Tibial artery (tissue), 4 donors: ENCODE measurements at regions not wholly inside any gene's neighbourhood (a gene's known extent, or its start where the extent isn't known, plus 50 kb on each side); places are given as distances from the start of the nearest gene placed in this dataset.

ENCODE experiments used
- DNase-seq, 2 donors: peaks; one replicate each; pipeline ENCODE4 v3.0.0-alpha.2; 2019
- H3K27ac ChIP-seq, 2 donors: fragments of 200-600 bp; sonication (generic) in 1 of 2; 1 replicate in 1 of 2; 2 replicates in 1 of 2; pipeline ENCODE4 v1.5.1; 2018 to 2019; ENCODE audit warnings: mild to moderate bottlenecking in 1 of 2
- H3K27me3 ChIP-seq, 2 donors: fragments of 200-600 bp; sonication (generic) in 1 of 2; one replicate each; pipeline versions ENCODE4 v1.5.1 to v1.6.0; 2016 to 2019
- H3K36me3 ChIP-seq, 3 donors: fragments of 200-600 bp; sonication (generic) in 2 of 3; one replicate each; pipeline ENCODE4 v1.5.1; 2016 to 2019; ENCODE audit warnings: mild to moderate bottlenecking in 2 of 3
- H3K4me1 ChIP-seq, 4 donors: fragments of 200-600 bp; sonication (generic) in 2 of 4; 1 replicate in 3 of 4; 2 replicates in 1 of 4; pipeline ENCODE4 v1.5.1; 2016 to 2019
- H3K4me3 ChIP-seq, 2 donors: fragments of 200-600 bp; sonication (generic) in 1 of 2; 1 replicate in 1 of 2; 2 replicates in 1 of 2; pipeline ENCODE4 v1.5.1; 2018 to 2019; ENCODE audit warnings: mild to moderate bottlenecking in 2 of 2
- H3K9me3 ChIP-seq, 3 donors: fragments of 200-600 bp; sonication (generic) in 1 of 3; one replicate each; pipeline ENCODE4 v1.5.1; 2016 to 2019
- intact Hi-C: fragments of 100-400 bp; cut with DNase I; formaldehyde crosslinking; loops from one replicate; pipeline ENCODE4 v1.15.0; 2023; ENCODE audit warnings: low total_unique reads
- TF ChIP-seq, protein P1 (sequence below), 2 experiments: fragments of 200-600 bp in 1 of 2; fragments of 450-650 bp in 1 of 2; IDR thresholded peaks; one replicate each; pipeline ENCODE4 v1.5.1; 2017 to 2019; ENCODE audit warnings: antibody characterized with exemption in 2 of 2, mild to moderate bottlenecking in 1 of 2, moderate library complexity in 1 of 2

DNA sequence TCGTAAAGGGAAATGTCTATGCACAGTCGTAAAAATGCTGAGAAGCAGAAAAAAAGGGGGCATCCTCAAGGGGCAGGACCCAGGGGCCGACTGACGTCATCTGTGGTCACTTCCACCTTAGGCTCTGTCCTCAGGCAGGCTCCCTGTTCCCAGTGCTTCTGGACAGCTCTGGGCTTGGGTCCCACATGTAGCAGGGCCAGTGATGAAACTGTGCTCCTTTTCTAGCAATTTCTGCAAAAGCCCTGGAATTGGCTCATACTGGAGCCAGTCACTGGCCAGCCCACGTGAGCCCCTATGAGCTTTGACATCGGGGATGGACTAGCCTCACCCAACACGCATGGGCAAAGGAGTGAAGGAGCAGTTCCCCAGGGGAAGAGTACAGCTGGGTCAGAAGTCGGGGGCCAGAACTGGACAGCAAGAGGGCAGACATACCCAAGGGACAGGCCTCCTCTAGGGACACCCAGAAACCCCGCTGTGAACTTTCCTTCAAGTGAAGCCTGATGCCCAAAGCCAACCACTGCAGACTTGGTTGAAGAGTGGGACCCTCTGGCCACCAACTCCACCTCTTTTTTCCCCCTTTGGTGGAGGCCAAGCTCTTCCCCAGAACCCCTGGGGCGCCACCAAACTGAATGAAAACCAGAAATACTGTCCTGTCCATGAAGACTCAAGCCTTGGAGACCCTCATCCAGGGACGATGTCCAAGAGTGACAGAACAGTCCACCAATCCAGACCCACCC lies 1349.0 kb downstream of the BRD1 start:
- no peak for DNase-seq
- no peaks in the 10 kb centered on the region for H3K4me1 ChIP-seq
- TF ChIP-seq, protein P1, sequence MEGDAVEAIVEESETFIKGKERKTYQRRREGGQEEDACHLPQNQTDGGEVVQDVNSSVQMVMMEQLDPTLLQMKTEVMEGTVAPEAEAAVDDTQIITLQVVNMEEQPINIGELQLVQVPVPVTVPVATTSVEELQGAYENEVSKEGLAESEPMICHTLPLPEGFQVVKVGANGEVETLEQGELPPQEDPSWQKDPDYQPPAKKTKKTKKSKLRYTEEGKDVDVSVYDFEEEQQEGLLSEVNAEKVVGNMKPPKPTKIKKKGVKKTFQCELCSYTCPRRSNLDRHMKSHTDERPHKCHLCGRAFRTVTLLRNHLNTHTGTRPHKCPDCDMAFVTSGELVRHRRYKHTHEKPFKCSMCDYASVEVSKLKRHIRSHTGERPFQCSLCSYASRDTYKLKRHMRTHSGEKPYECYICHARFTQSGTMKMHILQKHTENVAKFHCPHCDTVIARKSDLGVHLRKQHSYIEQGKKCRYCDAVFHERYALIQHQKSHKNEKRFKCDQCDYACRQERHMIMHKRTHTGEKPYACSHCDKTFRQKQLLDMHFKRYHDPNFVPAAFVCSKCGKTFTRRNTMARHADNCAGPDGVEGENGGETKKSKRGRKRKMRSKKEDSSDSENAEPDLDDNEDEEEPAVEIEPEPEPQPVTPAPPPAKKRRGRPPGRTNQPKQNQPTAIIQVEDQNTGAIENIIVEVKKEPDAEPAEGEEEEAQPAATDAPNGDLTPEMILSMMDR (IDR thresholded peaks at IDR 0.05), result no peak
- intact Hi-C loops, result no loop called here
- H3K27ac ChIP-seq, result no peak overlapping the region
- no peak overlapping the region for H3K4me3 ChIP-seq
- no peaks in the 10 kb centered on the region for H3K36me3 ChIP-seq
- no peaks in the 10 kb centered on the region for H3K9me3 ChIP-seq
- H3K27me3 ChIP-seq, result peaks cover 0 to 28% of the 10 kb centered on the region in 2 donors

DNA sequence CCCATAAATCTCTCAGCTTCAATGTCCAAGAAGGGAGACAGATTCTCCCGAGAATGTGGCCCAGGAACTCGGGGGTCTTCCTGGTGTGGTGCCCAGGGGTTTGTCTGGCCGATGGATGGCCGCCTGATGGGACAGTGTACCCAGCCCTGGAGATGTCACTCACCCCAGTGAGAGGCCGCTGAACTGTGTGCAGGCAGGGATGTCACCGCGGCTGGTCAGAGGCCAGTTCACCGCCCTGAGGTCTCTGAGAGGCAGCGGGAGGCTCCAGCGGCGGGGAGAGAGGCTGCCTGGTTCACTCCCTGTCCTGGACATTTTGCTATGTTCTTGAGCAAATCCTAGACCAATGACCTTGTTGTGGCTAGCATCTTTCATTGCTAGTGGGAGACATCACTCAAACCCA lies 1349.5 kb downstream of the BRD1 start:
- Histone ChIP-seq H3K9me3 (no peaks in the 10 kb centered on the region), H3K4me3 (no peak overlapping the region), H3K27me3 (peaks cover 0 to 31% of the 10 kb centered on the region in 2 donors), H3K27ac (no peak overlapping the region), H3K4me1 (no peaks in the 10 kb centered on the region), H3K36me3 (no peaks in the 10 kb centered on the region)
- intact Hi-C loops, result no loop called here
- DNase-seq, result peak in 1 of 2 donors; percentile 64
- TF ChIP-seq, protein P1 (IDR thresholded peaks at IDR 0.05), result no peak

DNA sequence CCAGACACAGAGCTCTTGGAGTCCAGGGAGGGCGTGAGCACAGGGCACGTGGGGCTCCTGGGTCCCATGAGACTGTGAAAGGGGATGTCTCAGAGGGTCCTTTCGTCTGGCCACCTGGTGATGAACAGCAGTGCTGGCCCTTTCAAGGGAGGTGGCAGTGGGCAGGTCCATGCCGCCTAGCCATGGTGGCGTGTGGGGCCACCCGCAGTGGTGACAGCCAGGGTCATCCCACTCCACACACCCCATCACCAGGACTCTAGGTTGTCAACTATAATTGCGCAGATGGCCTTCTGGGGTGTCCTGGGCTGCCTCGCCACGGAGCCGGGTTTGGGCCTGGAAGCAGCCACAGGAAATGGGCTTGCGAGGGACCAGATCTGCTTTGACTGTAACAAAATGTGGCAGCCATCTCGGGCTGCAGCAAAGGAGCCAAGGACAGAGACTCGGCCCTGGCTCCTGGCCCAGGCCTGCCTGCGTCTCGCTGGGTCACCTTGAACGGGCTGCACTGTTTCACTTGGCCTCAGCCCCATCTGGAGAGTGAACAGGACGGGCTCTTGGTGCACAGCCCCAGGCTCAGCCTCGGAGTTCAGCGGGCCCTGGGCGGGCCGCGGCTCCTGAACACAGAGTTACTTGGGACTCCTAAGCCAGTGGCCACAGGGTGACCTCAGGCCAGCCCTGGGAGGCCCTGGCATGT lies 1350.5 kb downstream of the BRD1 start:
- Histone ChIP-seq H3K9me3 (no peaks in the 10 kb centered on the region), H3K4me3 (no peak overlapping the region), H3K27me3 (peaks cover 0 to 31% of the 10 kb centered on the region in 2 donors), H3K27ac (no peak overlapping the region), H3K4me1 (no peaks in the 10 kb centered on the region), H3K36me3 (no peaks in the 10 kb centered on the region)
- DNase-seq, result peak in 1 of 2 donors; percentile 64
- intact Hi-C loops, result no loop called here
- TF ChIP-seq, protein P1 (IDR thresholded peaks at IDR 0.05), result no peak

DNA sequence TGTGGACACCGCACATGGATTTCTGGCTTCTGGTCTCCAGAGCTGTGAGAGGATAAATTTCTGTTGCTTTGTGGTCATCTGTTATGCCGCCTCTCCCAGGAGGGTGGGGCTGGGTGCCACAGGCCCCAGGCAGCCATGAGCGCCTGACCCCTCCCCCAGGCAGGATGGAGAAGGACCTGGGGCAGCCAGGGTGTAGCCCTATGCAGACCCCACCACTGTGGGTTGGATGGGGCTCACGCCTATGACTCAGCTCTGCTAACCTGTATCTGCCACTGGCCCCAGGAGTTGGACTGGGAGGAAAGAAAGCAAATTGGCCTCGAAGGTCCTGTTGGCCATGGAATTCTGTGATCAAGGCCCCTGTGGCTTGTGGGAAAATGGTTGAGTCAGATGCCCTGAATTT lies 1351.1 kb downstream of the BRD1 start:
- no peak overlapping the region for H3K4me3 ChIP-seq
- H3K27me3 ChIP-seq, result peaks cover 0 to 31% of the 10 kb centered on the region in 2 donors
- peak in 1 of 2 donors; percentile 34 for DNase-seq
- TF ChIP-seq, protein P1 (IDR thresholded peaks at IDR 0.05), result no peak
- no peak overlapping the region for H3K27ac ChIP-seq
- no peaks in the 10 kb centered on the region for H3K9me3 ChIP-seq
- intact Hi-C loops, result no loop called here
- no peaks in the 10 kb centered on the region for H3K4me1 ChIP-seq
- H3K36me3 ChIP-seq, result no peaks in the 10 kb centered on the region

DNA sequence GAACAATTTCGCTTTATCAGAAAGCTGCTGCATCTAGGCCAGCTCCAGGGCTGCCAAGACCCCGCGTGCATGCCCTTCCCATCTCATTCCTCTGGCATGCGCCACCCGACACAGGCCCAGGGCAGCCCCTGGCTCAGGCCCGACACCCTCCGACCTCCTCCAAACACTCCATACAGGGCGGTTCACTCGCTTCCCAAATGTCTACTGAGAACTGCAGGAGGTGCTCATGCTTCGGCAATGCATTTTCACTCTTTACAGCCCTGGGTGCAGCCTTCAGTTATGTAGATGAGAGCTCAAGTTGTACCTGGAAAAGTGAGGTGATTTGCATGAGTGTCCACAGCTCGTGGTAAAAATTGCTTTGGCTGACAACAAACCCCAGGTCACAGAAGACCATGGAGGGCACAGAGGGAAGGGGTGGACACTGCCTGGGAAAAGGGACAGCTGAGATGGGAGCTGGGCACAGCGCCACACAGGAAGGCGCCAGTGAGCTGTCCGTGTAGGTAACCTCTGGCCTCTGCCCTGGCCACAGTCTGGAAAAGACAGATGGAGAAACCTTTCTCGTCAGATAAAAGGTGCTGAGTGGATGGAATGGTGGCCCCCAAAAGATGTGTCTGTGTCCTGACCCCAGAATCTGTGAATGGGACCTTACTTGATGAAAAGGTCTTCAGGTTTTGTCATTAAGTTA lies 1351.9 kb downstream of the BRD1 start:
- Histone ChIP-seq H3K27me3 (peaks cover 0 to 31% of the 10 kb centered on the region in 2 donors), H3K9me3 (no peaks in the 10 kb centered on the region), H3K4me3 (no peak overlapping the region), H3K36me3 (no peaks in the 10 kb centered on the region), H3K4me1 (no peaks in the 10 kb centered on the region), H3K27ac (no peak overlapping the region)
- no peak for DNase-seq
- TF ChIP-seq, protein P1 (IDR thresholded peaks at IDR 0.05), result no peak
- intact Hi-C loops, result no loop called here
